SK-N-SH treated with all-trans-retinoic acid at 6 μM for 48 hours (cell line): ENCODE measurements at regions not wholly inside any gene's neighbourhood (a gene's known extent, or its start where the extent isn't known, plus 50 kb on each side); places are given as distances from the start of the nearest gene placed in this dataset.

ENCODE experiments used
- ATAC-seq: fragments of 200-7000 bp; cut with Tn5 transposase; 3 replicates; pipeline ENCODE4 v1.9.1; 2020; ENCODE audit warnings: mild to moderate bottlenecking, moderate library complexity
- ARNTL ChIP-seq: fragments of 450-650 bp; formaldehyde crosslinking; IDR thresholded peaks from 2 replicates; pipeline ENCODE4 v1.5.0; 2020; ENCODE audit warnings: low read depth, mild to moderate bottlenecking, moderate library complexity, borderline replicate concordance
- CREB5 ChIP-seq: fragments of 250-450 bp; sonication (Bioruptor Pico); IDR thresholded peaks from 2 replicates; pipeline ENCODE4 v1.5.1; 2020; ENCODE audit warnings: low read depth, mild to moderate bottlenecking, moderate library complexity
- CSDC2 ChIP-seq: fragments of 250-450 bp; sonication (Bioruptor Pico); IDR thresholded peaks from 2 replicates; pipeline ENCODE4 v1.5.0; 2020; ENCODE audit warnings: mild to moderate bottlenecking, moderate library complexity
- CSRNP3 ChIP-seq: fragments of 250-450 bp; sonication (Bioruptor Pico); IDR thresholded peaks from 2 replicates; pipeline ENCODE4 v1.5.1; 2021; ENCODE audit warnings: mild to moderate bottlenecking, moderate library complexity
- ESRRG ChIP-seq: fragments of 250-450 bp; sonication (Bioruptor Pico); IDR thresholded peaks from 2 replicates; pipeline ENCODE4 v1.6.1; 2021; ENCODE audit warnings: mild to moderate bottlenecking
- GLIS3 ChIP-seq: fragments of 250-450 bp; sonication (Bioruptor Pico); IDR thresholded peaks from 2 replicates; pipeline ENCODE4 v1.5.0; 2020; ENCODE audit warnings: mild to moderate bottlenecking, moderate library complexity
- OSR1 ChIP-seq: fragments of 250-450 bp; sonication (Bioruptor Pico); IDR thresholded peaks from 2 replicates; pipeline ENCODE4 v1.8.0; 2022; ENCODE audit warnings: moderate library complexity, mild to moderate bottlenecking, inconsistent platforms
- PATZ1 ChIP-seq: fragments of 250-450 bp; sonication (Bioruptor Pico); IDR thresholded peaks from 2 replicates; pipeline ENCODE4 v1.8.0; 2020; ENCODE audit warnings: mild to moderate bottlenecking, moderate library complexity, borderline replicate concordance
- PPARA ChIP-seq: fragments of 250-450 bp; sonication (Bioruptor Pico); IDR thresholded peaks from 2 replicates; pipeline ENCODE4 v1.5.0; 2020; ENCODE audit warnings: mild to moderate bottlenecking, borderline replicate concordance
- RARB ChIP-seq: fragments of 250-450 bp; sonication (Bioruptor Pico); IDR thresholded peaks from 2 replicates; pipeline ENCODE4 v1.8.0; 2021; ENCODE audit warnings: mild to moderate bottlenecking, moderate library complexity
- SNAI2 ChIP-seq: fragments of 250-450 bp; sonication (Bioruptor Pico); IDR thresholded peaks from 2 replicates; pipeline ENCODE4 v1.5.0; 2020; ENCODE audit warnings: mild to moderate bottlenecking, moderate library complexity
- TCF4 ChIP-seq: fragments of 250-450 bp; sonication (Bioruptor Pico); IDR thresholded peaks from 2 replicates; pipeline ENCODE4 v1.8.0; 2021; ENCODE audit warnings: mild to moderate bottlenecking, moderate library complexity, borderline replicate concordance
- TOX ChIP-seq: fragments of 250-450 bp; sonication (Bioruptor Pico); IDR thresholded peaks from 2 replicates; pipeline ENCODE4 v1.8.0; 2021; ENCODE audit warnings: mild to moderate bottlenecking, moderate library complexity, borderline replicate concordance
- TSHZ2 ChIP-seq: fragments of 250-450 bp; sonication (Bioruptor Pico); IDR thresholded peaks from 2 replicates; pipeline ENCODE4 v1.5.0; 2020; ENCODE audit warnings: mild to moderate bottlenecking, moderate library complexity
- ZC3H10 ChIP-seq: fragments of 250-450 bp; sonication (Bioruptor Pico); IDR thresholded peaks from 2 replicates; pipeline ENCODE4 v1.5.1; 2021; ENCODE audit warnings: mild to moderate bottlenecking, moderate library complexity
- ZFP3 ChIP-seq: fragments of 250-450 bp; sonication (Bioruptor Pico); IDR thresholded peaks from 2 replicates; pipeline ENCODE4 v1.5.0; 2020; ENCODE audit warnings: mild to moderate bottlenecking, moderate library complexity
- ZFP30 ChIP-seq: fragments of 450-650 bp; formaldehyde crosslinking; IDR thresholded peaks from 2 replicates; pipeline ENCODE4 v1.5.0; 2022; ENCODE audit warnings: mild to moderate bottlenecking, moderate library complexity
- ZNF70 ChIP-seq: fragments of 450-650 bp; formaldehyde crosslinking; IDR thresholded peaks from 2 replicates; pipeline ENCODE4 v1.5.0; 2020; ENCODE audit warnings: mild to moderate bottlenecking, moderate library complexity
- ZNF8 ChIP-seq: fragments of 450-650 bp; formaldehyde crosslinking; IDR thresholded peaks from 2 replicates; pipeline ENCODE4 v1.5.0; 2020; ENCODE audit warnings: mild to moderate bottlenecking, moderate library complexity

- no peak for ATAC-seq
- TF ChIP-seq SNAI2 (no peak), RARB (CRISPR knock-in tag) (no peak), ARNTL (CRISPR knock-in tag) (no peak), ZFP30 (CRISPR knock-in tag) (no peak), PATZ1 (CRISPR knock-in tag) (no peak), CREB5 (no peak), GLIS3 (no peak), TOX (no peak), ZC3H10 (no peak), ZNF8 (CRISPR knock-in tag) (no peak), OSR1 (CRISPR knock-in tag) (no peak)
- TF ChIP-seq, all 23 proteins: peak for 0
Observed at GRCh38 chr21:17964716-17965115, 145.6 kb upstream of the C21orf91 start.

- TF ChIP-seq ESRRG (CRISPR knock-in tag) (no peak), ZFP3 (CRISPR knock-in tag) (no peak), CSDC2 (CRISPR knock-in tag) (no peak), TSHZ2 (CRISPR knock-in tag) (no peak), PPARA (CRISPR knock-in tag) (no peak)
- no peak for ATAC-seq
Observed at GRCh38 chr21:17964199-17964598, 145.0 kb upstream of the C21orf91 start.

- TF ChIP-seq ZC3H10 (no peak), ZFP3 (CRISPR knock-in tag) (no peak), OSR1 (CRISPR knock-in tag) (no peak), RARB (CRISPR knock-in tag) (no peak), CREB5 (no peak), CSRNP3 (CRISPR knock-in tag) (no peak)
- no peak for ATAC-seq
Observed at GRCh38 chr21:17950591-17950990, 131.4 kb upstream of the C21orf91 start.

- ATAC-seq = no peak
- TF ChIP-seq CREB5 (no peak), ZFP3 (CRISPR knock-in tag) (no peak), GLIS3 (no peak), ZNF70 (CRISPR knock-in tag) (no peak), ZFP30 (CRISPR knock-in tag) (no peak), CSRNP3 (CRISPR knock-in tag) (no peak), TCF4 (CRISPR knock-in tag) (no peak), ESRRG (CRISPR knock-in tag) (no peak), TSHZ2 (CRISPR knock-in tag) (no peak), ZNF8 (CRISPR knock-in tag) (no peak), ARNTL (CRISPR knock-in tag) (no peak)
Observed at GRCh38 chr21:17949421-17949820, 130.3 kb upstream of the C21orf91 start.
